GM10266 (cell line): ENCODE measurements at regions not wholly inside any gene's neighbourhood (a gene's known extent, or its start where the extent isn't known, plus 50 kb on each side); places are given as distances from the start of the nearest gene placed in this dataset.

Source experiments
- DNase-seq: peaks from one replicate; pipeline ENCODE4 v3.0.0; 2012; ENCODE audit errors: extremely low spot score
- TF ChIP-seq, protein P1 (sequence below): IDR thresholded peaks from 2 replicates; pipeline ENCODE4 v1.5.1; 2012; ENCODE audit warnings: mild to moderate bottlenecking, low read depth; ENCODE audit not compliant: control insufficient read depth, insufficient read depth; ENCODE audit errors: missing control alignments

DNA sequence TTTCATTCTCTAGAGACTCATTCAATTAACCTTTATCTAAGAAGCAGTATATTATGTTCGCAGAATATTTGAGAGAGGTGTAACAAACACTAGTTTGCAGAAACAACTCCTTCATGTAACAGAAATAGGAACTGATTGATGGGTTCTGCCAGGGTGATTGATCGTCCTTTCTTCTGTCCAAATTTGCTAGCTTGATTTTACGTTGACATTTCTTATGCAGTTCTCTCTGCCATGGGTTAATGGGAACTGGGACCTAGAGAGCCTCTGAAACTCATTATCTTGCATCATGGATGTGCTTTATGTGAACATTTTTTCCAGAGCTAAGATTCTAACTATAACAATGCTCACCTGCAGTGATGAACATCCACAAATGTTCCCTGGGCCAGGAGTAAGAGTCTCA is 107.0 kb downstream of the SLC24A2 start:
- DNase-seq: no peak
- TF ChIP-seq, protein P1, sequence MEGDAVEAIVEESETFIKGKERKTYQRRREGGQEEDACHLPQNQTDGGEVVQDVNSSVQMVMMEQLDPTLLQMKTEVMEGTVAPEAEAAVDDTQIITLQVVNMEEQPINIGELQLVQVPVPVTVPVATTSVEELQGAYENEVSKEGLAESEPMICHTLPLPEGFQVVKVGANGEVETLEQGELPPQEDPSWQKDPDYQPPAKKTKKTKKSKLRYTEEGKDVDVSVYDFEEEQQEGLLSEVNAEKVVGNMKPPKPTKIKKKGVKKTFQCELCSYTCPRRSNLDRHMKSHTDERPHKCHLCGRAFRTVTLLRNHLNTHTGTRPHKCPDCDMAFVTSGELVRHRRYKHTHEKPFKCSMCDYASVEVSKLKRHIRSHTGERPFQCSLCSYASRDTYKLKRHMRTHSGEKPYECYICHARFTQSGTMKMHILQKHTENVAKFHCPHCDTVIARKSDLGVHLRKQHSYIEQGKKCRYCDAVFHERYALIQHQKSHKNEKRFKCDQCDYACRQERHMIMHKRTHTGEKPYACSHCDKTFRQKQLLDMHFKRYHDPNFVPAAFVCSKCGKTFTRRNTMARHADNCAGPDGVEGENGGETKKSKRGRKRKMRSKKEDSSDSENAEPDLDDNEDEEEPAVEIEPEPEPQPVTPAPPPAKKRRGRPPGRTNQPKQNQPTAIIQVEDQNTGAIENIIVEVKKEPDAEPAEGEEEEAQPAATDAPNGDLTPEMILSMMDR: no peak

DNA sequence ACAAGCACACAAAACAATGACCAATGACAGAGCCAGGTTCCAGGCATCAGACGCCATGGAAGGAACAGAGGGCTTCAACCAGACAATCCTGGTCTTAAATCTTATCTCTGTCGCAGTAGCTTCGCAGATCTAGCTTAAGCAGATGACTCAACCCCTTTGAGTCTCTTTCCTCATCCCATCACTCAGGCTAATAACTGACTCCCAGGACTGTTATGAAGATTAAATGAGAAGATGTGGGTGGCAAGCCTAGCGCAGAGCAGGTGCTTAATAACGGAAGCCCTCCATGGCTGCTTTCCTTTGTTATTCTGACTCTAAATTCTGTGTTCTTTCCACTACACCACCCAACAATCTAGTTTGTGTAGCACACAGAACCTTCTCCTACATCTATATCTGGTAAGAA is 110.9 kb downstream of the SLC24A2 start:
- TF ChIP-seq, protein P1: no peak
- DNase-seq: no peak

DNA sequence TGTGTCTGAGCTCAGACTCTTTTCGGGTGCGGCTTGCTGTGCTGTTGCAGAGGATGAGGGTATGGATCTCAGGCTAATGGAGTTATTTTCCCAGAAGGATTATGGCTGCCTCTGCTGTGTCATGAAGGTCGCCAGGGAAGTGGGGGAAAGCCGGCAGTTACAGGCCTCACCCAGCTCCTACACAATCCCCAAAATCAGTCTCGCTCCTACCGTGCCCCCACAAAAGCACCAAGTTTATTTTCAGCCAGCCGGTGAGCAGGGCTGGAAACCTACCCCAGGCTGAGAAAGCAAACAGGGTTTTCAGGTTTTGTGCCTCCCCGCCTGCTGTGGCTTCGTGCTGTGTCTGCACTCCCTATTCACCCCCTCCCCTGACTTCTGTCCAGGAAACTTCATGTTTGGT is 113.3 kb downstream of the SLC24A2 start:
- DNase-seq: no peak
- TF ChIP-seq, protein P1: no peak

DNA sequence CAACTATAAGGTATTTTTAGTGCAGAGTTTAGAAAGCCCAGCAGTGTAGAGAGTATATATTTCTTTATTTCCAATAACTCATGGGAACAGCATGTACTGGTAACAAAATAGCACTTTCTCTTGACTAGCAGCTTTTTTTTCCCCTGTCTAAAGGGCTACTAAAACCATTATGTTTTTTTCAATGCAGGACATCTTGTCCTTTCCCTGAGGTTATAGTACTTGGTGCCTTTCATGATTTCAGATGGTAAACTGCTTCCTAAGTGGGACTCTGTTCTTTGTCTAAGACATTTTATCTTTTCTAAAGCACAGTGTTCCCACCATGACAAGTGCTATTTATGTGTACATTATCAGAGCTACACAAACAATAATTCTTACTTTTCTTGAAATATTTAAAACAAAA is 122.3 kb downstream of the SLC24A2 start:
- TF ChIP-seq, protein P1: no peak
- DNase-seq: no peak

DNA sequence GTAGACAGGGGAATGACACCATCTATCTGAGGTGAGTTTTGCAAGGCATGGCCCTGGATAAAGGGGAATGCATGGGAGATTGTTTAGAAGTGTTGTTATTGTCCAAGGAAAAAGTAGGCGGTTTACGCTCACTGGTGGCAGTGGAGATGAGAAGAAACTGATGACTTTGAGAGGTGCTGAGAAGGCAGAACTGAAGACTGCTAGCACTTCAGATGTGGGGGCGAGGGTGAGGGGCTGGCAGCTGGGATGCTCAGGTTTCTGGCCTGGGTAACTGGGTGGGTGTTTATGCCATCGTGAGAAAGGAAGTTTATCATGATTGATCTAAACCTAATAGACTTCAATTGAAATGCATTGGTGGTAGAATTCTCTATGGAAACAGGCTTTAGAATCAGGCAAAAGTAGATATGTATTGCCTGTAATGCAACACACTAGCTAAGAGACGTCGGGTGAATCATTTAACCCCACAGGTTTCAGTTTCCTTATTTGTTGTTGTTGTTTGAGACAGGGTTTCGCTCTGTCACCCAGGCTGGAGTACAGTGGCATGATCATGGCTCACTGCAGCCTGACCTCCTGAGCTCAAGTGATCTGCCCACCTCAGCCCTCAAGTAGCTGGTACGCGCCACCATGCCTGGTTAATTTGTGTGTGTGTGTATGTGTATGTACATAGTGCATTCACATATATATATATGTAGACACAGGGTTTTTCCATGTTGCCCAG is 123.5 kb downstream of the SLC24A2 start:
- TF ChIP-seq, protein P1: no peak
- no peak for DNase-seq

DNA sequence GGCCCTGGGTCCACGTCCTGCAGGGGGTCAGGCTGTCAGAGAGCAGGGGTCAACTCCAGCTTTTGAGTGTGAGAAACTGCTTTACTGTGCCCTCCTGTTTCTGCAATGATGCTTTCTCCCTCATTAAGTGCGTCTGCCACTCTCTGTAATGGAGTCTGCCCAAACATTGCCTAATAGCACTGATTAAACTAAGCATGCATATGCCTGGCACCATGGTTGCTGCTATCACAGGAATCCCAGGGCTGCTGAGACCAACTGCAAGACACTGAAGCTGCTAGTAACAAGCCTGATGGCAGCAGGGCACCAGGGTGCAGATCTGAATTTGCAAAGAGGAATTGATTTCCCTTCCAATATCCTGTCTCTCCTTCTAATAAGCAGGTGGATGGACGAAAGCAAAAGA is 125.3 kb downstream of the SLC24A2 start:
- TF ChIP-seq, protein P1: no peak

DNA sequence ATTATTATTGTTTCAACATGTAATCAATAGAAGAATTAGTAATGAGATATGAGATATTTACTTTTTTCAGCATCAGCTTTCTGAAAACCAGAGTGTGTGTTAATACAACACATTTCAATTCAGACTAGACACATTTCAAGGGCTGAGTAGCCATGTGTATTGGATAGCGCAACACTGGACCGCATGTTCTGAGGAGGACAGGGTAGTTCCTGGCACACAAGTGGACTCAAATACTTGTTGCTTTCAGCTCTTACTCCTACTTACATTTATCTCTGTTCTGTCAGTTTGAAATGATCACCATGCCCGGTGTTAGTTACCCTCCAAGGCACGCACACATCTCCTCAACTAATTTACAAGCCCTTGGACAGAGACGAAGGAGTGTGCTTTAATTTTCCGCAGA is 126.6 kb downstream of the SLC24A2 start:
- DNase-seq: no peak
- TF ChIP-seq, protein P1: no peak

More for the DNA sequence above, 125.3 kb downstream of the SLC24A2 start:
- no peak for DNase-seq
